Astrocyte (in vitro differentiated cells and primary cell): ENCODE measurements at regions not wholly inside any gene's neighbourhood (a gene's known extent, or its start where the extent isn't known, plus 50 kb on each side); places are given as distances from the start of the nearest gene placed in this dataset.

Experiments
- EZH2 ChIP-seq: IDR thresholded peaks from 2 replicates; pipeline ENCODE4 v1.6.1; 2012; ENCODE audit warnings: mild to moderate bottlenecking, low read length, inconsistent platforms; ENCODE audit not compliant: insufficient read depth
- TF ChIP-seq, protein P1 (sequence below): IDR thresholded peaks from 2 replicates; pipeline ENCODE4 v1.5.1; 2011; ENCODE audit warnings: low read depth, mild to moderate bottlenecking, inconsistent platforms, low read length, moderate library complexity; ENCODE audit not compliant: insufficient read depth

- TF ChIP-seq, protein P1, sequence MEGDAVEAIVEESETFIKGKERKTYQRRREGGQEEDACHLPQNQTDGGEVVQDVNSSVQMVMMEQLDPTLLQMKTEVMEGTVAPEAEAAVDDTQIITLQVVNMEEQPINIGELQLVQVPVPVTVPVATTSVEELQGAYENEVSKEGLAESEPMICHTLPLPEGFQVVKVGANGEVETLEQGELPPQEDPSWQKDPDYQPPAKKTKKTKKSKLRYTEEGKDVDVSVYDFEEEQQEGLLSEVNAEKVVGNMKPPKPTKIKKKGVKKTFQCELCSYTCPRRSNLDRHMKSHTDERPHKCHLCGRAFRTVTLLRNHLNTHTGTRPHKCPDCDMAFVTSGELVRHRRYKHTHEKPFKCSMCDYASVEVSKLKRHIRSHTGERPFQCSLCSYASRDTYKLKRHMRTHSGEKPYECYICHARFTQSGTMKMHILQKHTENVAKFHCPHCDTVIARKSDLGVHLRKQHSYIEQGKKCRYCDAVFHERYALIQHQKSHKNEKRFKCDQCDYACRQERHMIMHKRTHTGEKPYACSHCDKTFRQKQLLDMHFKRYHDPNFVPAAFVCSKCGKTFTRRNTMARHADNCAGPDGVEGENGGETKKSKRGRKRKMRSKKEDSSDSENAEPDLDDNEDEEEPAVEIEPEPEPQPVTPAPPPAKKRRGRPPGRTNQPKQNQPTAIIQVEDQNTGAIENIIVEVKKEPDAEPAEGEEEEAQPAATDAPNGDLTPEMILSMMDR, result no peak
- TF ChIP-seq EZH2, result no peak
These were observed 654.9 kb upstream of the TBL1XR1 start for GRCh38 chr3:177852001-177852807.
